ENCODE measurements at regions not wholly inside any gene's neighbourhood (a gene's known extent, or its start where the extent isn't known, plus 50 kb on each side); places are given as distances from the start of the nearest gene placed in this dataset.

GRCh38 chr6:43935921-43936439 is 166.0 kb downstream of the VEGFA start:
- WGBS, 2 donors, result 75 to 80% methylated on average over 4 of the region's 4 CpGs
- intact Hi-C loops (cut with DNase I; ENCODE audit: low total_unique reads), result no loop called here

GRCh38 chr6:43934803-43935602 is 165.0 kb downstream of the VEGFA start:
- intact Hi-C loops (cut with DNase I; ENCODE audit: low total_unique reads), result no loop called here
- WGBS, 2 donors, result 84 to 95% methylated on average over 9 of the region's 9 CpGs

More at GRCh38 chr6:43935921-43936439, 166.0 kb downstream of the VEGFA start:
- H3K9me3 ChIP-seq, result no peaks in the 10 kb centered on the region
- no peak for TF ChIP-seq POLR2A (IDR thresholded peaks at IDR 0.05)
- H3K27ac ChIP-seq, result no peak overlapping the region
- no peak overlapping the region for H3K4me3 ChIP-seq
- H3K27me3 ChIP-seq, result no peaks in the 10 kb centered on the region
- no peaks in the 10 kb centered on the region for H3K4me1 ChIP-seq
- no peaks in the 10 kb centered on the region for H3K36me3 ChIP-seq (ENCODE audit: low read depth, missing control alignments)
- DNase-seq, result no peak

GRCh38 chr6:43934183-43934802 is 164.3 kb downstream of the VEGFA start:
- H3K9me3 ChIP-seq, result no peaks in the 10 kb centered on the region
- WGBS, 2 donors, result 86 to 88% methylated on average over 4 of the region's 4 CpGs
- no peaks in the 10 kb centered on the region for H3K4me1 ChIP-seq
- DNase-seq, result no peak
- H3K27me3 ChIP-seq, result no peaks in the 10 kb centered on the region
- no peaks in the 10 kb centered on the region for H3K36me3 ChIP-seq (ENCODE audit: low read depth, missing control alignments)
- H3K4me3 ChIP-seq, result no peak overlapping the region
- H3K27ac ChIP-seq, result no peak overlapping the region
- no peak for TF ChIP-seq CTCF (IDR thresholded peaks at IDR 0.05)
- no peak for TF ChIP-seq POLR2A (IDR thresholded peaks at IDR 0.05)
- intact Hi-C loops (cut with DNase I; ENCODE audit: low total_unique reads), result no loop called here

More at GRCh38 chr6:43934803-43935602, 165.0 kb downstream of the VEGFA start:
- TF ChIP-seq POLR2A (IDR thresholded peaks at IDR 0.05) (no peak), CTCF (IDR thresholded peaks at IDR 0.05) (no peak)
- Histone ChIP-seq H3K4me3 (no peak overlapping the region), H3K4me1 (no peaks in the 10 kb centered on the region), H3K9me3 (no peaks in the 10 kb centered on the region), H3K36me3 (ENCODE audit: low read depth, missing control alignments) (no peaks in the 10 kb centered on the region), H3K27ac (no peak overlapping the region), H3K27me3 (no peaks in the 10 kb centered on the region)
- no peak for DNase-seq

GRCh38 chr6:43933148-43933885 is 163.3 kb downstream of the VEGFA start:
- Histone ChIP-seq H3K27me3 (no peaks in the 10 kb centered on the region), H3K4me3 (no peak overlapping the region), H3K4me1 (no peaks in the 10 kb centered on the region), H3K27ac (no peak overlapping the region), H3K36me3 (ENCODE audit: low read depth, missing control alignments) (no peaks in the 10 kb centered on the region), H3K9me3 (no peaks in the 10 kb centered on the region)
- intact Hi-C loops (cut with DNase I; ENCODE audit: low total_unique reads), result no loop called here
- TF ChIP-seq POLR2A (IDR thresholded peaks at IDR 0.05), result no peak
- DNase-seq, result no peak
- WGBS, 2 donors, result 84 to 88% methylated on average over 19 of the region's 19 CpGs

GRCh38 chr6:43932259-43933147 is 162.5 kb downstream of the VEGFA start:
- WGBS, 2 donors, result 88 to 92% methylated on average over 12 to 13 of the region's 13 CpGs
- intact Hi-C loops (cut with DNase I; ENCODE audit: low total_unique reads), result no loop called here
- H3K27ac ChIP-seq, result no peak overlapping the region
- TF ChIP-seq POLR2A (IDR thresholded peaks at IDR 0.05) (no peak), CTCF (IDR thresholded peaks at IDR 0.05) (no peak)
- no peaks in the 10 kb centered on the region for H3K36me3 ChIP-seq (ENCODE audit: low read depth, missing control alignments)
- no peak overlapping the region for H3K4me3 ChIP-seq
- DNase-seq, result no peak
- no peaks in the 10 kb centered on the region for H3K4me1 ChIP-seq
- no peaks in the 10 kb centered on the region for H3K27me3 ChIP-seq
- H3K9me3 ChIP-seq, result no peaks in the 10 kb centered on the region
